ENCODE measurements at regions not wholly inside any gene's neighbourhood (a gene's known extent, or its start where the extent isn't known, plus 50 kb on each side); places are given as distances from the start of the nearest gene placed in this dataset.

GRCh38 chrX:129111081-129111798 is 412.1 kb downstream of the SMARCA1 start:
- no peak for TF ChIP-seq CTCF (conservative IDR thresholded peaks at IDR 0.05; ENCODE audit: low read depth, low read length)
- no peak overlapping the region for H3K4me3 ChIP-seq (ENCODE audit: low read length)
- no peak for DNase-seq (ENCODE audit: low read depth)

GRCh38 chrX:129108936-129109335 is 414.4 kb downstream of the SMARCA1 start:
- no peak overlapping the region for H3K4me3 ChIP-seq (ENCODE audit: low read length)
- no peak for TF ChIP-seq CTCF (conservative IDR thresholded peaks at IDR 0.05; ENCODE audit: low read depth, low read length)
- DNase-seq (ENCODE audit: low read depth): no peak

- TF ChIP-seq CTCF (conservative IDR thresholded peaks at IDR 0.05; ENCODE audit: low read depth, low read length): no peak
- no peak overlapping the region for H3K4me3 ChIP-seq (ENCODE audit: low read length)
- no peak for DNase-seq (ENCODE audit: low read depth)
These were observed 424.1 kb downstream of the SMARCA1 start for GRCh38 chrX:129099207-129099606.

- no peak for TF ChIP-seq CTCF (conservative IDR thresholded peaks at IDR 0.05; ENCODE audit: low read depth, low read length)
- no peak for DNase-seq (ENCODE audit: low read depth)
- no peak overlapping the region for H3K4me3 ChIP-seq (ENCODE audit: low read length)
These were observed 425.6 kb downstream of the SMARCA1 start for GRCh38 chrX:129097668-129098067.

- no peak for TF ChIP-seq CTCF (conservative IDR thresholded peaks at IDR 0.05; ENCODE audit: low read depth, low read length)
- no peak for DNase-seq (ENCODE audit: low read depth)
- no peak overlapping the region for H3K4me3 ChIP-seq (ENCODE audit: low read length)
These were observed 429.6 kb downstream of the SMARCA1 start for GRCh38 chrX:129093706-129094105.

GRCh38 chrX:129092757-129093156 is 430.5 kb downstream of the SMARCA1 start:
- no peak for DNase-seq (ENCODE audit: low read depth)
- no peak overlapping the region for H3K4me3 ChIP-seq (ENCODE audit: low read length)
- no peak for TF ChIP-seq CTCF (conservative IDR thresholded peaks at IDR 0.05; ENCODE audit: low read depth, low read length)

- H3K4me3 ChIP-seq (ENCODE audit: low read length): no peak overlapping the region
- no peak for TF ChIP-seq CTCF (conservative IDR thresholded peaks at IDR 0.05; ENCODE audit: low read depth, low read length)
- no peak for DNase-seq (ENCODE audit: low read depth)
These were observed 431.0 kb downstream of the SMARCA1 start for GRCh38 chrX:129092242-129092641.

Data from retinal pigment epithelial cell (primary cell).